CD4-positive, alpha-beta T cell (primary cell): ENCODE measurements at regions not wholly inside any gene's neighbourhood (a gene's known extent, or its start where the extent isn't known, plus 50 kb on each side); places are given as distances from the start of the nearest gene placed in this dataset.

Experiments
- ATAC-seq: fragments of 200-7000 bp; cut with Tn5 transposase; one replicate; pipeline ENCODE4 v1.10.0; 2022; ENCODE audit warnings: mild to moderate bottlenecking; ENCODE audit not compliant: poor library complexity
- CTCF ChIA-PET: fragments of 350-600 bp; sonication (Branson Sonifier 250); formaldehyde crosslinking; loops from one replicate; lab custom pipeline; 2021; ENCODE audit warnings: antibody characterized with exemption, inconsistent platforms; lab: Charles Lee
- POLR2A ChIA-PET: fragments of 350-600 bp; sonication (Branson Sonifier 250); formaldehyde crosslinking; loops from one replicate; lab custom pipeline; 2021; ENCODE audit warnings: antibody characterized with exemption, inconsistent platforms; lab: Charles Lee
- DNase-seq, 14 experiments: peaks; one replicate each; pipeline ENCODE4 v3.0.0-alpha.2; 2013 to 2020; ENCODE audit warnings: mixed read lengths in 2 of 14
- H3K27ac ChIP-seq, 2 donors: one replicate each; pipeline versions ENCODE4 v1.5.1 to v1.7.0; 2013; ENCODE audit warnings: low read length in 2 of 2, low read depth in 1 of 2, mild to moderate bottlenecking in 1 of 2
- H3K27me3 ChIP-seq, 2 experiments: 1 replicate in 1 of 2; 2 replicates in 1 of 2; pipeline versions ENCODE4 v1.6.1 to v1.7.0; 2013; ENCODE audit warnings: low read length in 2 of 2, control low read depth in 1 of 2, mild to moderate bottlenecking in 1 of 2, moderate library complexity in 1 of 2; ENCODE audit not compliant: insufficient read depth in 2 of 2, control insufficient read depth in 1 of 2
- H3K36me3 ChIP-seq: one replicate; pipeline ENCODE4 v1.6.1; 2013; ENCODE audit warnings: low read length, control low read depth; ENCODE audit not compliant: insufficient read depth
- H3K4me1 ChIP-seq: one replicate; pipeline ENCODE4 v1.6.1; 2013; ENCODE audit warnings: low read length, control low read depth; ENCODE audit not compliant: insufficient read depth
- H3K4me3 ChIP-seq: one replicate; pipeline ENCODE4 v1.5.1; 2013; ENCODE audit warnings: mild to moderate bottlenecking, low read length, moderate library complexity
- H3K9me3 ChIP-seq, 2 experiments: 1 replicate in 1 of 2; 2 replicates in 1 of 2; pipeline versions ENCODE4 v1.6.1 to v1.7.0; 2013; ENCODE audit warnings: low read length in 2 of 2, mild to moderate bottlenecking in 2 of 2, control low read depth in 1 of 2, moderate library complexity in 1 of 2; ENCODE audit not compliant: control insufficient read depth in 1 of 2, insufficient read depth in 1 of 2
- H3K27ac Mint-ChIP-seq: one replicate; pipeline ENCODE4 v1.8.0; 2020; ENCODE audit warnings: mixed read lengths
- H3K27me3 Mint-ChIP-seq: one replicate; pipeline ENCODE4 v1.8.0; 2021; ENCODE audit warnings: mixed read lengths
- H3K36me3 Mint-ChIP-seq: one replicate; pipeline ENCODE4 v1.8.0; 2021; ENCODE audit warnings: low read depth, mixed read lengths
- H3K4me1 Mint-ChIP-seq: one replicate; pipeline ENCODE4 v1.8.0; 2021; ENCODE audit warnings: low read depth, mixed read lengths
- H3K4me3 Mint-ChIP-seq: one replicate; pipeline ENCODE4 v1.8.0; 2020; ENCODE audit warnings: mild to moderate bottlenecking, mixed read lengths
- H3K9me3 Mint-ChIP-seq: one replicate; pipeline ENCODE4 v1.8.0; 2020; ENCODE audit warnings: mixed read lengths
- intact Hi-C, 2 experiments: fragments of 100-400 bp; cut with DNase I in 1 of 2; cut with micrococcal nuclease in 1 of 2; formaldehyde crosslinking; loops; one replicate each; pipeline versions ENCODE4 v1.15.1 to v1.9.0; 2023 to 2025; cut with DNase I, micrococcal nuclease
- TF ChIP-seq, protein P1 (sequence below): fragments of 200-600 bp; IDR thresholded peaks from one replicate; pipeline ENCODE4 v1.8.0; 2022; ENCODE audit warnings: antibody characterized with exemption, mild to moderate bottlenecking

DNA sequence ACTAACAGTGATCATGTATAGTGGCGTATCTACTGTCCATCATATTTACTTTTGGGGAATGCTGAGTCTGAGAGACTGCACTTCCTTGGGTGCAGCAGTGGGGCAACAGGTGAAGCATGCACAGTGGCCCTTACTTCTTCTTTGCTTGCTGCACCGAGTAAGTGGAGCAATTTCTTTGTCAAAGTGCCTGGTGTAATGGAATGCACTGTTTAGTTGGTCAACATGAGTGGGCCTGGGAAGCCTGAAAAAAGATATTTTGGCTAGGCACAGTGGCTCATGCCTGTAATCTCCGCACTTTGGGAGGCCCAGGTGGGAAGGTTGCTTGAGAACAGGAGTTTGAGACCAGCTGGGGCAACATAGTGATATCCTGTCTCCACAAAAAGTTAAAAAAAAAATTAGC, 94.9 kb downstream of the OLFM4 start:
- no peaks in the 10 kb centered on the region for H3K36me3 Mint-ChIP-seq
- Histone ChIP-seq H3K9me3 (peaks cover 0 to 3% of the 10 kb centered on the region in 2 experiments), H3K4me3 (no peak overlapping the region), H3K36me3 (no peaks in the 10 kb centered on the region), H3K27ac (no peak overlapping the region), H3K4me1 (no peaks in the 10 kb centered on the region), H3K27me3 (peaks cover 0 to 5% of the 10 kb centered on the region in 2 experiments)
- H3K27ac Mint-ChIP-seq: no peak overlapping the region
- DNase-seq (no peak), ATAC-seq (no peak)
- CTCF ChIA-PET: no interaction called here
- POLR2A ChIA-PET: no interaction called here
- TF ChIP-seq, protein P1, sequence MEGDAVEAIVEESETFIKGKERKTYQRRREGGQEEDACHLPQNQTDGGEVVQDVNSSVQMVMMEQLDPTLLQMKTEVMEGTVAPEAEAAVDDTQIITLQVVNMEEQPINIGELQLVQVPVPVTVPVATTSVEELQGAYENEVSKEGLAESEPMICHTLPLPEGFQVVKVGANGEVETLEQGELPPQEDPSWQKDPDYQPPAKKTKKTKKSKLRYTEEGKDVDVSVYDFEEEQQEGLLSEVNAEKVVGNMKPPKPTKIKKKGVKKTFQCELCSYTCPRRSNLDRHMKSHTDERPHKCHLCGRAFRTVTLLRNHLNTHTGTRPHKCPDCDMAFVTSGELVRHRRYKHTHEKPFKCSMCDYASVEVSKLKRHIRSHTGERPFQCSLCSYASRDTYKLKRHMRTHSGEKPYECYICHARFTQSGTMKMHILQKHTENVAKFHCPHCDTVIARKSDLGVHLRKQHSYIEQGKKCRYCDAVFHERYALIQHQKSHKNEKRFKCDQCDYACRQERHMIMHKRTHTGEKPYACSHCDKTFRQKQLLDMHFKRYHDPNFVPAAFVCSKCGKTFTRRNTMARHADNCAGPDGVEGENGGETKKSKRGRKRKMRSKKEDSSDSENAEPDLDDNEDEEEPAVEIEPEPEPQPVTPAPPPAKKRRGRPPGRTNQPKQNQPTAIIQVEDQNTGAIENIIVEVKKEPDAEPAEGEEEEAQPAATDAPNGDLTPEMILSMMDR: no peak
- no peaks in the 10 kb centered on the region for H3K4me1 Mint-ChIP-seq
- H3K9me3 Mint-ChIP-seq: peaks cover 2% of the 10 kb centered on the region
- intact Hi-C loops: no loop called here
- H3K27me3 Mint-ChIP-seq: no peaks in the 10 kb centered on the region
- H3K4me3 Mint-ChIP-seq: no peak overlapping the region

DNA sequence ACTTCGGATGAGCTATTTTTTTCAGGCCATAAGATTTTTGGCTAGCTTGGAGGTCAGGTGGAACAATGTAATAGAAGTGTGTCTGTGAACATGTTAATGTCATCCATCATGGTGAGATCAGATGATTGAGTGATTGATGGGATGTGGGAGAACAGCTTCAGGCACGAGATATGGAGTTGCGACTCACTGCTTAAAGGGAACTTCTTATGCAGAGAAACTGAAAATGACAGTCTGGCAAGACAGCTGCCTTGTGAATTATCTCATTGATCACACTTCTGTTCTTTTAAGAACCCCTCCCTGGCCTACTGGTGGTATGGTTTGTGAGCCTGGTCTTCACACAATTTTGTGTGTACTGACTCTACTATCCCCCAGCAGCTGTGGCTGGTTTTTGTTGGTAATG, 96.0 kb downstream of the OLFM4 start:
- ATAC-seq (no peak), DNase-seq (peak in 1 of 14 experiments; percentile 1)
- H3K4me3 ChIP-seq: no peak overlapping the region
- H3K36me3 Mint-ChIP-seq: no peaks in the 10 kb centered on the region
- intact Hi-C loops: no loop called here
- H3K9me3 ChIP-seq: no peaks in the 10 kb centered on the region
- no peaks in the 10 kb centered on the region for H3K4me1 Mint-ChIP-seq
- no peaks in the 10 kb centered on the region for H3K36me3 ChIP-seq
- H3K9me3 Mint-ChIP-seq: no peaks in the 10 kb centered on the region
- H3K27me3 Mint-ChIP-seq: no peaks in the 10 kb centered on the region
- TF ChIP-seq, protein P1: no peak
- H3K27me3 ChIP-seq: peaks cover 0 to 5% of the 10 kb centered on the region in 2 experiments
- no peak overlapping the region for H3K4me3 Mint-ChIP-seq
- H3K4me1 ChIP-seq: no peaks in the 10 kb centered on the region
- ChIA-PET POLR2A (no interaction called here), CTCF (no interaction called here)
- no peak overlapping the region for H3K27ac Mint-ChIP-seq
- H3K27ac ChIP-seq: no peak overlapping the region

DNA sequence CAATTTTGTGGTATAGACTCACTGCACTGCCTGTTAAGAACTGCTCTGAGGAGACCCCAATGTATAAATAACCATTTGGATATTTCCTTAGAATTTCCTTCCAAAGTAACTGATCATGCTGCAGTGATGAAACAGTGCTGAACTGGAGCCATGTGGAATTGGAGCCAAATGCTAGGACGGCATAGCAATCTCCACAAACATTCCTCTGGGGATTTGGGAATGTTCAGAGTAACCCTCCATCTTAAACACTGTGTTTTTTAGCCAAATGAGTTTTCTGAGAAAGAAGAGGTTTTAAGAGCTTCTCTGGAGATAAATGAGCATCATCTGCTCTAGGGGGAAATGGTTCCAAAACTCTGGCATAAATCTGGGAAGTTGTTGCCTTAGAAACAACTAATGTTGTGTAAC, 98.2 kb downstream of the OLFM4 start:
- no peaks in the 10 kb centered on the region for H3K4me1 Mint-ChIP-seq
- H3K27ac Mint-ChIP-seq: no peak overlapping the region
- intact Hi-C loops: no loop called here
- H3K4me1 ChIP-seq: no peaks in the 10 kb centered on the region
- no peaks in the 10 kb centered on the region for H3K9me3 ChIP-seq
- ATAC-seq (no peak), DNase-seq (no peak)
- no peaks in the 10 kb centered on the region for H3K36me3 ChIP-seq
- CTCF ChIA-PET: no interaction called here
- H3K4me3 Mint-ChIP-seq: no peak overlapping the region
- no peak overlapping the region for H3K27ac ChIP-seq
- H3K27me3 Mint-ChIP-seq: no peaks in the 10 kb centered on the region
- H3K4me3 ChIP-seq: no peak overlapping the region
- H3K27me3 ChIP-seq: no peaks in the 10 kb centered on the region
- no peaks in the 10 kb centered on the region for H3K36me3 Mint-ChIP-seq
- POLR2A ChIA-PET: no interaction called here
- TF ChIP-seq, protein P1: no peak
- no peaks in the 10 kb centered on the region for H3K9me3 Mint-ChIP-seq
